Kidney (tissue), 10 donors: ENCODE measurements at regions not wholly inside any gene's neighbourhood (a gene's known extent, or its start where the extent isn't known, plus 50 kb on each side); places are given as distances from the start of the nearest gene placed in this dataset.
"Not testable (repeated sequence)": the region's sequence is repeated elsewhere in the genome, so short reads cannot be mapped to it uniquely, and the experiment has no call there.

Experiments used
- DNase-seq, 5 donors: peaks; one replicate each; pipeline ENCODE4 v3.0.0-alpha.2; 2013 to 2020
- FAIRE-seq: peaks from 2 replicates; lab custom pipeline; 2012; peaks lifted over from hg19 to GRCh38; lab: Jason Lieb, UNC
- H3K27ac ChIP-seq, 2 donors: one replicate each; pipeline ENCODE4 v1.7.0; 2013; ENCODE audit warnings: low read depth in 2 of 2, low read length in 2 of 2, inconsistent platforms in 1 of 2
- H3K27me3 ChIP-seq: one replicate; pipeline ENCODE4 v1.7.1; 2013; ENCODE audit warnings: low read length, inconsistent platforms; ENCODE audit not compliant: control insufficient read depth, insufficient read depth
- H3K36me3 ChIP-seq, 3 donors: one replicate each; pipeline versions ENCODE4 v1.7.0 to v1.7.1; 2013; ENCODE audit warnings: low read length in 3 of 3, control low read depth in 1 of 3, inconsistent platforms in 1 of 3; ENCODE audit not compliant: insufficient read depth in 3 of 3, control insufficient read depth in 2 of 3
- H3K4me1 ChIP-seq, 3 donors: one replicate each; pipeline versions ENCODE4 v1.7.0 to v1.7.1; 2013; ENCODE audit warnings: low read length in 3 of 3, inconsistent platforms in 1 of 3, low read depth in 1 of 3; ENCODE audit not compliant: control insufficient read depth in 2 of 3, insufficient read depth in 2 of 3
- H3K4me3 ChIP-seq, 3 donors: one replicate each; pipeline versions ENCODE4 v1.7.0 to v1.8.1; 2013; ENCODE audit warnings: low read length in 3 of 3, control low read depth in 1 of 3, inconsistent platforms in 1 of 3
- H3K9ac ChIP-seq, 3 donors: one replicate each; pipeline versions ENCODE4 v1.7.0 to v1.7.1; 2013; ENCODE audit warnings: low read length in 3 of 3, control low read depth in 1 of 3, inconsistent platforms in 1 of 3
- H3K9me3 ChIP-seq, 3 donors: one replicate each; pipeline versions ENCODE4 v1.7.0 to v1.7.1; 2013; ENCODE audit warnings: low read length in 3 of 3, control low read depth in 1 of 3, inconsistent platforms in 1 of 3; ENCODE audit not compliant: control insufficient read depth in 2 of 3, insufficient read depth in 1 of 3
- intact Hi-C: fragments of 100-400 bp; cut with DNase I; formaldehyde crosslinking; loops from one replicate; pipeline ENCODE4 v1.11.1; 2022
- donor health status: control.
- donor health status: control.
- donor health status: DM: yes; HTN: yes; CAD: no.
- donor health status: Normal renal cell carcinoma (clear cell type).

- FAIRE-seq, H3K36me3 ChIP-seq, H3K9me3 ChIP-seq, intact Hi-C loops, H3K9ac ChIP-seq, H3K27ac ChIP-seq, H3K27me3 ChIP-seq, H3K4me1 ChIP-seq: not testable (repeated sequence)
- peak overlapping the region; percentile 29 to 59 (median 41) for H3K4me3 ChIP-seq
- DNase-seq = peak in 3 of 5 donors; percentile 36 to 78 (median 71)
These were observed 114.0 kb downstream of the CRLF3 start for GRCh38 chr17:30710276-30711088.

- FAIRE-seq, H3K27me3 ChIP-seq, H3K36me3 ChIP-seq, H3K9me3 ChIP-seq, H3K4me1 ChIP-seq, intact Hi-C loops, H3K27ac ChIP-seq, H3K9ac ChIP-seq: not testable (repeated sequence)
- H3K4me3 ChIP-seq = peak overlapping the region; percentile 16 to 59 (median 29)
- DNase-seq = peak in 4 of 5 donors; percentile 27 to 81 (median 66)
These were observed 114.8 kb downstream of the CRLF3 start for GRCh38 chr17:30709561-30710275.

GRCh38 chr17:30709096-30709495 lies 115.4 kb downstream of the CRLF3 start:
- H3K36me3 ChIP-seq, H3K27ac ChIP-seq, intact Hi-C loops, H3K27me3 ChIP-seq, H3K9ac ChIP-seq, H3K4me1 ChIP-seq, H3K4me3 ChIP-seq, FAIRE-seq, H3K9me3 ChIP-seq: not testable (repeated sequence)
- peak in 4 of 5 donors; percentile 45 to 82 (median 69) for DNase-seq

- FAIRE-seq, intact Hi-C loops, H3K36me3 ChIP-seq, H3K27me3 ChIP-seq, H3K9me3 ChIP-seq, H3K4me1 ChIP-seq: not testable (repeated sequence)
- DNase-seq = peak; percentile 95 to 99 (median 97)
- H3K4me3 ChIP-seq = peak overlapping the region; percentile 56 to 71 (median 65)
- H3K27ac ChIP-seq = peak overlapping the region in 1 of 2 donors; percentile 37
- H3K9ac ChIP-seq = peak overlapping the region in 2 of 3 donors; percentile 46 to 50
These were observed 116.0 kb downstream of the CRLF3 start for GRCh38 chr17:30708241-30709078.

GRCh38 chr17:30707724-30708240 lies 116.7 kb downstream of the CRLF3 start:
- H3K9me3 ChIP-seq, H3K36me3 ChIP-seq, H3K27me3 ChIP-seq, H3K27ac ChIP-seq, H3K4me1 ChIP-seq, intact Hi-C loops, FAIRE-seq: not testable (repeated sequence)
- peak overlapping the region; percentile 56 to 71 (median 65) for H3K4me3 ChIP-seq
- peak in 1 of 5 donors; percentile 74 for DNase-seq
- peak overlapping the region in 2 of 3 donors; percentile 46 to 50 for H3K9ac ChIP-seq

GRCh38 chr17:30706461-30707335 lies 117.8 kb downstream of the CRLF3 start:
- H3K4me1 ChIP-seq, H3K36me3 ChIP-seq, DNase-seq, H3K9me3 ChIP-seq, H3K27me3 ChIP-seq, intact Hi-C loops, H3K9ac ChIP-seq, H3K27ac ChIP-seq, FAIRE-seq: not testable (repeated sequence)
- peak overlapping the region in 1 of 3 donors; percentile 11 for H3K4me3 ChIP-seq

GRCh38 chr17:30706004-30706403 lies 118.5 kb downstream of the CRLF3 start:
- H3K9me3 ChIP-seq, H3K36me3 ChIP-seq, H3K9ac ChIP-seq, H3K4me3 ChIP-seq, H3K27me3 ChIP-seq, H3K27ac ChIP-seq, intact Hi-C loops, H3K4me1 ChIP-seq, FAIRE-seq: not testable (repeated sequence)
- peak in 3 of 5 donors; percentile 35 to 70 (median 46) for DNase-seq
